Glutamatergic neuron (in vitro differentiated cells): ENCODE measurements at regions not wholly inside any gene's neighbourhood (a gene's known extent, or its start where the extent isn't known, plus 50 kb on each side); places are given as distances from the start of the nearest gene placed in this dataset.

Experiments
- DNase-seq: peaks from one replicate; pipeline ENCODE4 v3.0.0; 2022
- H3K27ac Mint-ChIP-seq: one replicate; pipeline ENCODE4 v1.8.0; 2020; ENCODE audit warnings: mild to moderate bottlenecking, mixed read lengths, inconsistent platforms; ENCODE audit not compliant: unreplicated experiment
- H3K27me3 Mint-ChIP-seq: one replicate; pipeline ENCODE4 v1.8.0; 2020; ENCODE audit warnings: mild to moderate bottlenecking, moderate library complexity, mixed read lengths, inconsistent platforms; ENCODE audit not compliant: unreplicated experiment
- H3K36me3 Mint-ChIP-seq: one replicate; pipeline ENCODE4 v1.8.0; 2020; ENCODE audit warnings: mild to moderate bottlenecking, mixed read lengths, inconsistent platforms; ENCODE audit not compliant: unreplicated experiment
- H3K4me1 Mint-ChIP-seq: one replicate; pipeline ENCODE4 v1.8.0; 2020; ENCODE audit warnings: mild to moderate bottlenecking, low read depth, mixed read lengths, inconsistent platforms; ENCODE audit not compliant: unreplicated experiment
- H3K4me3 Mint-ChIP-seq: one replicate; pipeline ENCODE4 v1.8.0; 2020; ENCODE audit warnings: mild to moderate bottlenecking, mixed read lengths, inconsistent platforms; ENCODE audit not compliant: unreplicated experiment
- H3K9me3 Mint-ChIP-seq: one replicate; pipeline ENCODE4 v1.8.0; 2020; ENCODE audit warnings: mild to moderate bottlenecking, moderate library complexity, mixed read lengths, inconsistent platforms; ENCODE audit not compliant: unreplicated experiment
- TF ChIP-seq, protein P1 (sequence below): fragments of 200-600 bp; sonication (generic); IDR thresholded peaks from one replicate; pipeline ENCODE4 v1.5.0; 2021; ENCODE audit not compliant: partially characterized antibody, unreplicated experiment

DNA sequence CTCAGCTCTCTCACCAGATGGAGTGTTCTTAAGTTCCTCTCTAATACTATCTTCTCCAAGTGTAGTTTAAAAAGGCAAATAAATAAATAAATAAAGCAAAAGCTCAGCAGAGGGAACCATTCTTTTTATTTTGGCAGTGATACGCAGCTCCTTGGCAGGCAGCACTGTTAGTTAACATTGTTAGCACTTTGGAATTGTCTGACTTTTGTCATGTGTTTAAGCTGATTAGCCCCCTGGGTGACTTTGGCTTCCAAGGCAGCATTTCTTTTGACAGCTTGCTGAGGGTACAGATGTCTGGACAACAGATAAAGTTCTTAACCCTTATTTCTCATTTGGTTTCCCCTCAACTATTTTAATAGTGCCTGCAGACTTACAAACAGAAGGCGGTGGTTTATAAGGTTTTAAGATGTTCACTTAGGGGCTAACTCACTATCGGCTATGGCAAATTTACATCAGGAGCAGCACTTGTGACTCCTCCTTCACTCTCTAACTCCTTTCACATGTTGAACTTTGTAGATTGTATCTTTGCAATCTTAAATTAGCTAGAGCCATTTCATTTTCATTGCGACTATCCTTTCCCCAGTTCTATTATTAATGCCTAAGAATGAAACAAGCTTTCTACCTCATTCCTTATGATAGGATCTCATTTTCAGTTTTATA lies 213.4 kb downstream of the ZBBX start:
- H3K27me3 Mint-ChIP-seq: peaks cover 2% of the 10 kb centered on the region
- no peaks in the 10 kb centered on the region for H3K36me3 Mint-ChIP-seq
- no peak for DNase-seq
- H3K9me3 Mint-ChIP-seq: no peaks in the 10 kb centered on the region
- H3K27ac Mint-ChIP-seq: no peak overlapping the region
- no peak overlapping the region for H3K4me3 Mint-ChIP-seq
- peaks cover 12% of the 10 kb centered on the region for H3K4me1 Mint-ChIP-seq
- TF ChIP-seq, protein P1, sequence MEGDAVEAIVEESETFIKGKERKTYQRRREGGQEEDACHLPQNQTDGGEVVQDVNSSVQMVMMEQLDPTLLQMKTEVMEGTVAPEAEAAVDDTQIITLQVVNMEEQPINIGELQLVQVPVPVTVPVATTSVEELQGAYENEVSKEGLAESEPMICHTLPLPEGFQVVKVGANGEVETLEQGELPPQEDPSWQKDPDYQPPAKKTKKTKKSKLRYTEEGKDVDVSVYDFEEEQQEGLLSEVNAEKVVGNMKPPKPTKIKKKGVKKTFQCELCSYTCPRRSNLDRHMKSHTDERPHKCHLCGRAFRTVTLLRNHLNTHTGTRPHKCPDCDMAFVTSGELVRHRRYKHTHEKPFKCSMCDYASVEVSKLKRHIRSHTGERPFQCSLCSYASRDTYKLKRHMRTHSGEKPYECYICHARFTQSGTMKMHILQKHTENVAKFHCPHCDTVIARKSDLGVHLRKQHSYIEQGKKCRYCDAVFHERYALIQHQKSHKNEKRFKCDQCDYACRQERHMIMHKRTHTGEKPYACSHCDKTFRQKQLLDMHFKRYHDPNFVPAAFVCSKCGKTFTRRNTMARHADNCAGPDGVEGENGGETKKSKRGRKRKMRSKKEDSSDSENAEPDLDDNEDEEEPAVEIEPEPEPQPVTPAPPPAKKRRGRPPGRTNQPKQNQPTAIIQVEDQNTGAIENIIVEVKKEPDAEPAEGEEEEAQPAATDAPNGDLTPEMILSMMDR: no peak

DNA sequence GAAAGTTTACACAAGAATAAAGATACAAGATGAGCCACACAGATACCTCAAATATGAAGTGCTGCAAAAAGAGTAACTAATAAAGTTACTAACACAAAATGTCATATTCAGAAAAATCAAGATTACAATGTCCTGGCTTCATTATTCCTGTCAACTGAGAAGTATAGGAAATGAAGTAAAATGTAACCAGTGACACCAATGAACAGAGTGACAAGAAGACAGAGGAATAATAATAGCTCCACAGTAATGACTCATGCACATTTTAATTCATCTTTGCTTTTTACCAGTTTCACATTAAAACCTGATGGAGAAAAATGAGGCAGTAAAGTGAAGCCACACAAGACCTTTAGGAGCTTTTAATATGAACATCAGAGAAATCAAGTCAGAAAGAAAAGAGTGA lies 214.1 kb downstream of the ZBBX start:
- Mint-ChIP-seq H3K4me3 (no peak overlapping the region), H3K4me1 (peaks cover 12% of the 10 kb centered on the region), H3K27me3 (peaks cover 2% of the 10 kb centered on the region), H3K9me3 (no peaks in the 10 kb centered on the region), H3K36me3 (no peaks in the 10 kb centered on the region), H3K27ac (no peak overlapping the region)
- TF ChIP-seq, protein P1: no peak
- no peak for DNase-seq

DNA sequence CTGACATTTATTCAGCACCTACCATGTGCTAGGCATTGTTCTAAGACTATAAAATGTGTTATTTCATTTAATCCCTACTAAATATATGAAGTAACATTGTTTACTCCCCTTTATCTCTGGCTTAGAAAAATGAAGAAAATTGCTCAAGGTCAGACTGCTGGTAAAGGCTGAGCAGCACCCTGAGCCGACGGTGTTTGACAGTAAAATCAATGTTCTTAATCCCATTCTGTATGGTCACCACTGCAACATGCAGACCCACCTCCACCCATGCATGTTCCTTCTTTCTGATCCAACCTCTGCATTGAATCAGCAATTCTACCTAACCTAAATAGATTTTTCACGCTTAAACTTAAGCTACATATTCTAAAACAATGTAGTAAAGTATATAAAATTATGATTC lies 216.5 kb downstream of the ZBBX start:
- no peak overlapping the region for H3K4me3 Mint-ChIP-seq
- H3K27me3 Mint-ChIP-seq: no peaks in the 10 kb centered on the region
- peaks cover 12% of the 10 kb centered on the region for H3K4me1 Mint-ChIP-seq
- H3K9me3 Mint-ChIP-seq: no peaks in the 10 kb centered on the region
- H3K36me3 Mint-ChIP-seq: no peaks in the 10 kb centered on the region
- no peak for DNase-seq
- TF ChIP-seq, protein P1: no peak
- no peak overlapping the region for H3K27ac Mint-ChIP-seq

DNA sequence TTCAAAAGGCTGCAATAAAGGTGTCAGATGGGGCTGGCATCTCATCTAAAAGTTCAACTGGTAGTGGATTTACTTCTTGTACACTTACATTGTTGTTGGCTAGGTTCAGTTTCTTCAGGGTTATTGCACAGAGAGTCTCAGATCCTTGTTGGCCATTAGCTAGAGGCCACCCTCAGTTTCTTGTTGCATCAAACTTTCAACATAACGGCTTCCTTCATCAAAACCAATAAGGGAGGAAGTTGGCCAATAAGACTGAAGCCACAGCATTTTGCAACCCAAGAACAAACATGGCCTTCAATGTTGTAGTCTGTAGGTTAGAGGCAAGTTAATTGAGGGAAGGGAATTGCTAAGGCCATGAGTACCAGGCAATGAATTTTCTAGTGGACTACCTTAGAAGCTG lies 218.0 kb downstream of the ZBBX start:
- H3K9me3 Mint-ChIP-seq: no peaks in the 10 kb centered on the region
- peaks cover 10% of the 10 kb centered on the region for H3K4me1 Mint-ChIP-seq
- TF ChIP-seq, protein P1: no peak
- no peaks in the 10 kb centered on the region for H3K27me3 Mint-ChIP-seq
- H3K27ac Mint-ChIP-seq: no peak overlapping the region
- no peak for DNase-seq
- H3K36me3 Mint-ChIP-seq: no peaks in the 10 kb centered on the region
- no peak overlapping the region for H3K4me3 Mint-ChIP-seq

DNA sequence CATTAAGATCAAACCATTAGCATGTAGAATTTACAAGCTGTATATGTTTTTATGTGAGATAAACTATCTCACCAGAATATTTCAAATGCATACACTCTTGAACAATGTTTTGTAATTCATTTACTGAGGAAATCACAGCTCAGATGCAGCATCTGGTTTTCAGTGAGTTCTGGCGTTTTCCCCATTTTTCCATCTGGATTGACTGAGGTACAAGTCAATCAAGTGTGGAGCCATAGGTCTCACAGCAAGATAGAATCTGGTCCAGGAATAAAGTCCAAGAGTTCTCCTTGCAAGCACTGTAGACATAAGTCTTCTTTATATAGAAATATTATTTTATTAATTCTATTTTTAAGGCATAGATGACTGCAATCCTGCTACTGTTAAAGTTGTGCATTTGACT lies 219.3 kb downstream of the ZBBX start:
- H3K4me1 Mint-ChIP-seq: no peaks in the 10 kb centered on the region
- DNase-seq: no peak
- H3K36me3 Mint-ChIP-seq: peaks cover 5% of the 10 kb centered on the region
- no peaks in the 10 kb centered on the region for H3K9me3 Mint-ChIP-seq
- H3K27me3 Mint-ChIP-seq: no peaks in the 10 kb centered on the region
- no peak overlapping the region for H3K27ac Mint-ChIP-seq
- TF ChIP-seq, protein P1: no peak
- H3K4me3 Mint-ChIP-seq: no peak overlapping the region
